ENCODE measurements at regions not wholly inside any gene's neighbourhood (a gene's known extent, or its start where the extent isn't known, plus 50 kb on each side); places are given as distances from the start of the nearest gene placed in this dataset.
"Not testable (repeated sequence)": the region's sequence is repeated elsewhere in the genome, so short reads cannot be mapped to it uniquely, and the experiment has no call there.

DNA sequence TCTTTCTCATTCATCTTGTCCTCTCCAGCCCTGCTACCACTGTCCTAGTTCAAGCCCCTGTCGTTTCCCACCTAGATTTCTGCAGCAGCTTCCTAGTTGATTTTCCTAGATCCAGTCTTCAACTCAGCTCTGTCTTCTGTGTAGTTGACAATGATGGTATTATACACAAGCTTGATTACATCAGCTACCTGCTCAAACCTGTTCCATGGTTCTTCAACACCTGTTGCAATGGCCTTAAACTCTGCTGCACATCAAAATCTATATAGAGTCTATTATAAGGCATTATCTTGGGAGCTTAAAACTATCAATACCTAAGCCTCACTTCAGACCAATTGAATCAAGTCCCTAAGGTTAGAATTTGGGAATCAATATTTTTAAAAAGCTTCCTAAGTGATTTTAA lies 71.7 kb upstream of the PELI2 start:
- DNase-seq (ENCODE audit: low read depth) = no peak

DNA sequence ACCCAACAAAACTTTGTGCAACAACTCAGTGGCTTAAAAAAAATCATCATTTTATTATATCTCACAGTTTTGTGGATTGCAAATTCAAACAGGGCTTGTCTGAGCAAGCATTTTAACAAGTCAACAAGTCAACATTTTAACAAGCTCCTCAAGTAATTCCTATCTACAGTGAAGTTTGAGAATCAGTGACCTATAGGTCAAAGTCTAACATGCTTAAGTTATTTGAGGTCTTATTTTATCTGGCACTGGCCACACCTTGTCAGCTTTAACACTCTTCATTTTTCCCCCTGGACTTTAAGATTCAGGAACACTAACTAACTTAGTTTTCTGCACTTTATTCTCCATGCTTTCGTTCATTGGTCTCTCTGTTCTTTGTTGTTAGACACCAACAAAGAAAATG lies 71.2 kb upstream of the PELI2 start:
- no peak for DNase-seq (ENCODE audit: low read depth)

DNA sequence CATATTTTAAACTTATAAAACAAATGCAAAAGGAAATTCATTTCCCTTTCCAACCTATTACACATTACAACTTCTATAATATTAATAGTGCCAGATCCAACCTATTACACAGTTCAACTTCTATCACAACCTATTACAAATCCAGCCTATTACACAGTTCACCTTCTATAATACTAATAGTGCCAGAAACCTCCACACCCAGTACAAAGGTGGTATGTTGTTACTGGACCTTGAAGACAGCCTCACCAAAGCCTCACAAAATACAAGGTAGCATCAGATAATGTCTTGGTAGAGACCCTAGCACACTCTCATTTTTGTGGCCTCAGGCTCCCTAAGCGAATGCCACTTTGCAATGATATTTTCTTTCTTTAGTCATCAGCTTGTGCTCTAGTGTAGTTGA lies 68.7 kb upstream of the PELI2 start:
- DNase-seq (ENCODE audit: low read depth) = no peak

DNA sequence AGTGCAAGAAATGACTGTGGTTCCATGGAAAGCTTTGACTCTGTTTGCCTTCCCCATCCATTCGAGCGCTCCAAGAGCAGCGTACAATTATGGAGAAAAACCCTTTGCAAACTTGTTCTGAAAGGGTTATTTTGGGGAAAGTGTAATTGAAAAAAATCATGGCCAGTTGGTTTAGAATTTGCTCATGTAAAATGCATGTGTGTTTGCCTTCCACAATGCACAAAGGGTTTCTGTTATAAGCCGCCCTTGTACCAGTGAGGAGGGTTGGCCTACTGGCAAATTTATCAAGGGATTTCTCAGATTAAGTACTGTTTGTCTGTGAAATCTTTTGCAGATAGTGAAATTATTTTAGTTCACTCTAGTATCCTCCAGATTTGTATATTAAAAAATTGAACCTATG lies 62.7 kb upstream of the PELI2 start:
- no peak for DNase-seq (ENCODE audit: low read depth)

DNA sequence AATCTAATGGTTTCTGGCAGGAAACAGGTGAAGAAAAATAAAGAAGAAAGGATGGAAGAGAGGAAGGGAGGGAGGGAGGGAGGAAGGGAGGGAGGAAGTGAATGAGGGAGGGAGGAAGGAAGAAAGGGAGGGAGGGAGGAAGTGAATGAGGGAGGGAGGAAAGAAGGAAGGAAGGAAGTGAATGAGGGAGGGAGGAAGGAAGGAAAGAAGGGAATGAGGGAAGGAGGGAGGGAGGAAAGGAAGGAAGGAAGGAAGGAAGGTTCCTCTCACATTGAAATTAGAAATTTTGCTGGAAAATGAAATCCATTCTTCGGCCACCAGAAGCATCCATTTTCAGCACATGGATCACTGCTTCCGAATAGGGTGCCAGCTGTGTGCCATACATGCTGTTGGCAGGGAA lies 62.2 kb upstream of the PELI2 start:
- no peak for DNase-seq (ENCODE audit: low read depth)

DNA sequence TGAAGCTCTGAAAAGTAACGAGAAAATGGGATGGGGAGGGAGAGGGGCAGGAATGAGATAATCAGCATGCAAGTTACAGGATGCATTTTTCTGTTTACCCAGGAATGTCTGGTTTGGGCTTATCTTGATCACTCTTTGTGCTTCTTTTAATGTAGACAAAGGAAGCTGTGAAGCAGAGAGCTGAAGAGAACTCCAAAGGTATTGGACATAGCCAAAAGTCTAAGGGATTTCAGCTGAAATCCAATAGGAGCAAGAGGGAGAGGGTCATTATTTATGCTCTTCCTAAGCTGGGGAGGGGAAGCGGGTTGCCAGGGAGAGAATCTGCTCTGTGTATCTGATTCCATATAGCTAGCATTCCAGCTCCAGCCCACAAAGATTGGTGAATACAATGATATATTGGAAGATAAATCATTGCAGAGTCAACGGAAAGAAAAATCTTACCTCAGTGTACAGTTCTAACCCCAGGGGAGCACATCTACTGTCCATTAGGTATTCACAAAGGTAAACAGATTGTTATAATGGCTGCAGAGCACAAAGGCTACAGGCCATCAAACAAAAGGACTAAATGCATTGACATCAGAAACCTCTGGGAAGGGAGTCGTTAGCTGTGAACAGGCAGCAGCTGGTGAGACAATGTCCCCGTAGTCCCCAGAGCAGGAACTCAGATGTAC lies 61.0 kb upstream of the PELI2 start:
- DNase-seq (ENCODE audit: low read depth) = no peak

DNA sequence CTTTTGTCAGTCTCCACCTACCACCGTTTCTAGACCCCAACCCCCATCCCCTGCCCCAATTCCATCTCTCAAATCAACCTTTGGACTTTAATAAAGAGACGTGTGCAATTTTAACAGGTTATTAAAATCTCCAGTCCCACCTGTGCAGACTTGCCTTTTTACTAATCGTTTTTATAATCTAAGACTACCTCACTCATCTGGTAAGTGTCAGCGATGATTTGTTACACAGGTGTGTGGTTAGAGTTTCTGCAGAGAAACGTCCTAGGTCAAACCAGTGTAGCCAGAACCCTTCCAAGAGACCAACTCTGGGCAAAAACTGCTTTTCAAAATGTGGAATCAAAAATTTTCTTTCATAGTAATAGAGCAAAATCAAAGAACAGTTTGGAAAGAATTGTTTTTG lies 60.4 kb upstream of the PELI2 start:
- DNase-seq (ENCODE audit: low read depth) = no peak

DNA sequence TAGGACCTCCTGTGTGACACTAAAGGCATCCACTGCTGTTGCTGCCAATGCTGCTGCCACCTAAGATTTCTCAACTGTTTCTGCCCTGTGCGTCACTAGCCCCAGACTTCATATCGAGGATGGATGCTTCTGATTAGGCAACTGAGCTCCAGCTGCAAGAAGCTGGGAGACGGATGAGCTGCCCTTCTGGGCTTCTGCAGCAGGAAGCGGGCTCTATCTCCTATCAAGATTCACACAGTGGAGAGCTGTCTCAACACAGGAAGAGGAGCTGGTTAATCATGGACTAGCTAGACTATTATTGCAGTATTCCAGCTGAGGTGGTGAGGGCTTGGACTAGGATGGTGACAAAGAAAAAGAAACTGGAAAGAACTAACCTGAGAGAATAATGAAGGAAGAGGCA lies 59.2 kb upstream of the PELI2 start:
- no peak for DNase-seq (ENCODE audit: low read depth)

DNA sequence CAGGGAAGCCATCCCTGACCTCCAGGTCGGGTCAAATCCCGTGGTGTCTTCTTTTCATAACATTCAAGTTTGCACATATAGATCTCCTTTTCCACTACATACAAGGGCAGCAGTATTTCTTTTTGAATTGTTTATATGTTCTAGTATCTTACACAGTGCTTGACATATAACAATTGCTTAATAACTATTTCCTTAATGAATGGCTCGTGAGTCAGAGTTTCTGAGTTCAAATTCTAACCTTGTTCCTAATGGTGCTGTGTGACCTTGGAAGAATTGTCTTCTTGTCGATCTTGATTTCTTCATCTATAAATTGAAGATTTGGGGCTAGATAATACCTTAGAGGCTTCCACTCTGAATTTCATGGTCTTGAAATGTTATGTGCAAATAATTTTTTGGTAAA lies 57.2 kb upstream of the PELI2 start:
- DNase-seq (ENCODE audit: low read depth) = no peak

DNA sequence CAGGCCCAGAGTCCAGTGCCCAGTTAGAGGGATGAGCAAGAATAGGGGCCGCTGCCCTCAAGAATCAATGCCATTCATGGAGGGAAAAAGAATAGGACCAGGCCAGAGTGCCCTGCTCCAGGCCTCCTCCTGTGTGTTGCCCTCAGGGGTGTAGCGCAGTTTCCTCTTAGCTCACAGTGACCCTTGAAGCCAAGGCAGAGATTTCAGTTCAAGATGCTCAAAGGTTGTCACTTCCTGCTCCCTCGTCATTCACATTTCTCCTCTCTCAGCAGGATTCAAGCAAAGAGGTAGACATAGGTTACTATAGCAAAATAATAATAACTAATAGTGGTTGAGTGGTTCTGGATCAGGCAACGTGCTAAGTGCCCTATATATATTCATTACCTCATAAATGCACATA lies 55.1 kb upstream of the PELI2 start:
- no peak for DNase-seq (ENCODE audit: low read depth)

DNA sequence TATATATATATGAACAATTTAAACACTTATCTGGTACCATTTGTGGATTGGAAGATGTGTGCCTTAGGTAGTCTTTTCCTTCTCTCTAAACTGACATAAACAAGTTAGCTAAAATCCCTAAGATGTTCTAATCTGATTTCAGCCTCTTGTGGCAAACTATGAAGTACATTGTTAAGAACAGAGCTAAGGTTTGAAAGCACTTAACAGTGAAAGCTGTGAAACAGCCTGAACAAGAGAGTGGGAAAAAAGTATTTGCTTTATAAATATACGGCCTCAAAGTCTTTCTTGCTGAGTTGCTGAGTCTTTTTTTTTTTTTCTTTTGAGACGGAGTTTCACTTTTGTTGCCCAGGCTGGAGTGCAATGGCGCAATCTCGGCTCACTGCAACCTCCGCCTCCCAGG lies 53.7 kb upstream of the PELI2 start:
- no peak for DNase-seq (ENCODE audit: low read depth)

DNA sequence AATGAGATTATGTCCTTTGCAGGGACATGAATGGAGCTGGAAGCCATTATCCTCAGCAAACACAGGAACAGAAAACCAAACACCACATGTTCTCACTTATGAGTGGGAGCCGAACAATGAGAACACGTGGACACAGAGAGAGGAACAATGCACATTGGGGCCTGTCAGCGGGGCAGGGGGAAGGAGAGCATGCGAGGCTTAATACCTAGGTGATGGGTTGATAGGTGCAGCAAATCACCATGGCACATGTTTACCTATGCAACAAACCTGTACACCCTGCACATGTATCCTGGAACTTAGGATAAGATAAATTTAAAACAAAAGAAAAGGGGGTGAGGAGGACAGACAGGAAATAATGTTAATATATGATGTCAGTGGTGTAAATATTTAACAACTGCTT lies 53.0 kb upstream of the PELI2 start:
- not testable (repeated sequence) for DNase-seq (ENCODE audit: low read depth)

DNA sequence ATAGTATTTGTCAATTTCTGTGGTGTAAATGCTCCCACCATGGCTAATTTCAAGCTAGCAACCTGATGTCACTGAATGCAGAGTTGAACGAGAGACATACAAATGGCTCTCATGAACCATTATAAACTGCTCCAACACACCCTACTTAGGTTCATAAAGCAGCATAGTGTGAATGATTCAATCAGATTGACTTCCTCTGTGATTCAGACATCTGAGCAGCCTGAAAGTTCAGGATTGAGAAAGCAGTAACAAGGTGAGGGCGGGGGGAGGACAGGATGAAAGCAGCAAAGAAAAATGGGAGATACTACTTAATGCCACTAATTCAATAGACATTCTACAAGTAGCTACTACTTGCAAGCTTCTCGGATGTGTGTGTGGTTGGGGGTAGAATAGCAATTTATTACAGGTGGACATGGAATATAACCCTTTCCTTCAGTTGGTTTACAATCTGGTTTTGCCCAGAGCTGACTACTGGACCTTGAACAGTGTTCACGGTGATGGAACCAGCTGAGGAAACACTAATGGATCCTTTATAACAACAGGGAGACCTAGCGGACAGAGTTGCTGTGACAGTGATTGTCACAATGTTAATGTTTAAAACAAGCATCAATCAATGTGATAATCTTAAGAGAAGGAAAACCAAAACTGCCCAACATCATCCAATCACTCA lies 52.5 kb upstream of the PELI2 start:
- DNase-seq (ENCODE audit: low read depth) = no peak

All from activated T-helper 9 cell treated with anti-CD3 and anti-CD28 coated beads, Interleukin-2, amount 50 U/mL, for 16 hours (primary cell).